Caco-2 (cell line): ENCODE measurements at regions not wholly inside any gene's neighbourhood (a gene's known extent, or its start where the extent isn't known, plus 50 kb on each side); places are given as distances from the start of the nearest gene placed in this dataset.
A peak's percentile ranks its signal among the peaks of the same experiment; 100 is the strongest.

Experiments used
- BruUV-seq: library from RNA; stranded (reverse); fragments of 400-500 nt; replicated peaks from 2 replicates; lab custom pipeline; 2021; lab: Mats Ljungman, UMichigan
- CTCF ChIA-PET: fragments of 300-600 bp; sonication (Branson Sonifier 250); formaldehyde crosslinking; loops from one replicate; lab custom pipeline; 2022; ENCODE audit warnings: antibody characterized with exemption; lab: Charles Lee
- POLR2A ChIA-PET: fragments of 300-600 bp; sonication (Branson Sonifier 250); formaldehyde crosslinking; loops from one replicate; lab custom pipeline; 2022; ENCODE audit warnings: antibody characterized with exemption; lab: Charles Lee
- DNase-seq, 2 experiments: peaks; one replicate each; pipeline versions ENCODE4 v3.0.0 to v3.0.0-alpha.2; 2020 to 2022
- H3K27me3 ChIP-seq: replicated peaks from 2 replicates; pipeline ENCODE4 v1.6.0; 2011; ENCODE audit warnings: low read length; ENCODE audit not compliant: control insufficient read depth, insufficient read depth
- H3K36me3 ChIP-seq: 2 replicates; pipeline ENCODE4 v1.5.1; 2011; ENCODE audit warnings: low read length; ENCODE audit not compliant: control insufficient read depth, insufficient read depth
- H3K4me1 ChIP-seq: fragments of 250-450 bp; sonication (Bioruptor Pico); 2 replicates; pipeline ENCODE4 v1.5.1; 2020; ENCODE audit warnings: mild to moderate bottlenecking
- H3K4me3 ChIP-seq: 2 replicates; pipeline ENCODE4 v1.5.1; 2011; ENCODE audit warnings: low read depth, mild to moderate bottlenecking, control low read depth, low read length
- H3K9me3 ChIP-seq: fragments of 250-450 bp; sonication (Bioruptor Pico); 2 replicates; pipeline ENCODE4 v1.5.1; 2020; ENCODE audit warnings: mild to moderate bottlenecking, moderate library complexity
- H3K27ac Mint-ChIP-seq: one replicate; pipeline ENCODE4 v1.8.0; 2022; ENCODE audit warnings: mixed read lengths; ENCODE audit not compliant: unreplicated experiment
- H3K27me3 Mint-ChIP-seq: one replicate; pipeline ENCODE4 v1.8.0; 2022; ENCODE audit warnings: mixed read lengths; ENCODE audit not compliant: insufficient read depth, unreplicated experiment
- H3K36me3 Mint-ChIP-seq: one replicate; pipeline ENCODE4 v1.8.0; 2022; ENCODE audit warnings: mild to moderate bottlenecking, mixed read lengths; ENCODE audit not compliant: insufficient read depth, unreplicated experiment
- H3K4me1 Mint-ChIP-seq: one replicate; pipeline ENCODE4 v1.8.0; 2022; ENCODE audit warnings: low read depth, mixed read lengths; ENCODE audit not compliant: unreplicated experiment
- H3K4me3 Mint-ChIP-seq: one replicate; pipeline ENCODE4 v1.8.0; 2022; ENCODE audit warnings: mild to moderate bottlenecking, moderate library complexity, mixed read lengths; ENCODE audit not compliant: unreplicated experiment
- H3K9me3 Mint-ChIP-seq: one replicate; pipeline ENCODE4 v1.8.0; 2022; ENCODE audit warnings: mixed read lengths; ENCODE audit not compliant: unreplicated experiment
- CTCF ChIP-seq, 2 experiments: fragments of 200-600 bp in 1 of 2; IDR thresholded peaks; 1 replicate in 1 of 2; 2 replicates in 1 of 2; pipeline versions ENCODE4 v1.5.1 to v1.8.0; 2011 to 2022; ENCODE audit warnings: antibody characterized with exemption in 1 of 2, control low read depth in 1 of 2, inconsistent platforms in 1 of 2, low read depth in 1 of 2, low read length in 1 of 2, mild to moderate bottlenecking in 1 of 2, moderate library complexity in 1 of 2; ENCODE audit not compliant: insufficient read depth in 1 of 2, severe bottlenecking in 1 of 2, unreplicated experiment in 1 of 2
- intact Hi-C: fragments of 100-400 bp; cut with micrococcal nuclease; formaldehyde crosslinking; loops from one replicate; pipeline ENCODE4 v1.10.0; 2022; ENCODE audit not compliant: unreplicated experiment

- Histone ChIP-seq H3K4me1 (no peaks in the 10 kb centered on the region), H3K27me3 (no peaks in the 10 kb centered on the region), H3K36me3 (no peaks in the 10 kb centered on the region), H3K9me3 (no peaks in the 10 kb centered on the region), H3K4me3 (no peak overlapping the region)
- Mint-ChIP-seq H3K36me3 (peaks cover 4% of the 10 kb centered on the region), H3K4me3 (no peak overlapping the region), H3K27ac (no peak overlapping the region), H3K4me1 (peaks cover 5% of the 10 kb centered on the region), H3K27me3 (no peaks in the 10 kb centered on the region), H3K9me3 (peaks cover 30% of the 10 kb centered on the region)
- DNase-seq, result no peak
- CTCF ChIA-PET, result no interaction called here
- intact Hi-C loops, result loop anchor here (1.0 kb wide), 1 partner anchor 345 kb away; no protein-coding TSS in a partner anchor
- no TSS peak for BruUV-seq
- POLR2A ChIA-PET, result no interaction called here
- no peak for TF ChIP-seq CTCF (IDR thresholded peaks at IDR 0.05; ENCODE audit: insufficient read depth in 1 of 2, low read depth in 1 of 2, low read length in 1 of 2, severe bottlenecking in 1 of 2, unreplicated experiment in 1 of 2)
Measured at GRCh38 chr9:20271096-20271495, 351.2 kb downstream of the MLLT3 start.

GRCh38 chr9:20270161-20270560, 352.1 kb downstream of the MLLT3 start:
- POLR2A ChIA-PET, result no interaction called here
- H3K4me1 ChIP-seq, result no peaks in the 10 kb centered on the region
- no peaks in the 10 kb centered on the region for H3K36me3 ChIP-seq
- H3K27me3 Mint-ChIP-seq, result no peaks in the 10 kb centered on the region
- DNase-seq, result no peak
- H3K4me3 Mint-ChIP-seq, result no peak overlapping the region
- no peaks in the 10 kb centered on the region for H3K27me3 ChIP-seq
- H3K9me3 Mint-ChIP-seq, result peaks cover 27% of the 10 kb centered on the region
- no peak overlapping the region for H3K4me3 ChIP-seq
- BruUV-seq, result no TSS peak
- peaks cover 4% of the 10 kb centered on the region for H3K36me3 Mint-ChIP-seq
- CTCF ChIA-PET, result no interaction called here
- no peak overlapping the region for H3K27ac Mint-ChIP-seq
- peaks cover 5% of the 10 kb centered on the region for H3K4me1 Mint-ChIP-seq
- intact Hi-C loops, result no loop called here
- no peaks in the 10 kb centered on the region for H3K9me3 ChIP-seq
- TF ChIP-seq CTCF (IDR thresholded peaks at IDR 0.05; ENCODE audit: insufficient read depth in 1 of 2, low read depth in 1 of 2, low read length in 1 of 2, severe bottlenecking in 1 of 2, unreplicated experiment in 1 of 2), result no peak

- Mint-ChIP-seq H3K36me3 (peaks cover 4% of the 10 kb centered on the region), H3K27me3 (no peaks in the 10 kb centered on the region), H3K9me3 (peaks cover 21% of the 10 kb centered on the region), H3K4me3 (no peak overlapping the region), H3K4me1 (peaks cover 5% of the 10 kb centered on the region), H3K27ac (peak overlapping the region; percentile 36)
- H3K27me3 ChIP-seq, result no peaks in the 10 kb centered on the region
- no peak for TF ChIP-seq CTCF (IDR thresholded peaks at IDR 0.05; ENCODE audit: insufficient read depth in 1 of 2, low read depth in 1 of 2, low read length in 1 of 2, severe bottlenecking in 1 of 2, unreplicated experiment in 1 of 2)
- ChIA-PET POLR2A (no interaction called here), CTCF (no interaction called here)
- H3K9me3 ChIP-seq, result no peaks in the 10 kb centered on the region
- no peak overlapping the region for H3K4me3 ChIP-seq
- DNase-seq, result no peak
- no TSS peak for BruUV-seq
- no peaks in the 10 kb centered on the region for H3K36me3 ChIP-seq
- intact Hi-C loops, result no loop called here
- H3K4me1 ChIP-seq, result no peaks in the 10 kb centered on the region
Measured at GRCh38 chr9:20269620-20270019, 352.7 kb downstream of the MLLT3 start.
